ENCODE measurements at regions not wholly inside any gene's neighbourhood (a gene's known extent, or its start where the extent isn't known, plus 50 kb on each side); places are given as distances from the start of the nearest gene placed in this dataset.

- Histone ChIP-seq H3K4me1 (replicated peaks; ENCODE audit: insufficient read depth) (no peaks in the 10 kb centered on the region), H4K20me1 (ENCODE audit: insufficient read depth) (no peaks in the 10 kb centered on the region), H3K36me3 (ENCODE audit: low read depth) (no peaks in the 10 kb centered on the region), H3K27me3 (ENCODE audit: insufficient read depth, low read depth) (no peaks in the 10 kb centered on the region), H3K79me2 (ENCODE audit: low read depth) (no peaks in the 10 kb centered on the region), H3F3A (ENCODE audit: insufficient read depth, low read depth) (no peaks in the 10 kb centered on the region), H3K4me2 (no peak overlapping the region), H3K9me2 (ENCODE audit: insufficient read depth) (no peaks in the 10 kb centered on the region), H2AFZ (no peak overlapping the region), H3K4me3 (no peak overlapping the region), H3K9me3 (ENCODE audit: insufficient read depth, low read depth) (no peaks in the 10 kb centered on the region), H3K27ac (no peak overlapping the region)
- no peak for DNase-seq
- ChIA-PET POLR2A (ENCODE audit: unreplicated experiment) (no interaction called here), CTCF (no interaction called here)
- TF ChIP-seq, protein P1, sequence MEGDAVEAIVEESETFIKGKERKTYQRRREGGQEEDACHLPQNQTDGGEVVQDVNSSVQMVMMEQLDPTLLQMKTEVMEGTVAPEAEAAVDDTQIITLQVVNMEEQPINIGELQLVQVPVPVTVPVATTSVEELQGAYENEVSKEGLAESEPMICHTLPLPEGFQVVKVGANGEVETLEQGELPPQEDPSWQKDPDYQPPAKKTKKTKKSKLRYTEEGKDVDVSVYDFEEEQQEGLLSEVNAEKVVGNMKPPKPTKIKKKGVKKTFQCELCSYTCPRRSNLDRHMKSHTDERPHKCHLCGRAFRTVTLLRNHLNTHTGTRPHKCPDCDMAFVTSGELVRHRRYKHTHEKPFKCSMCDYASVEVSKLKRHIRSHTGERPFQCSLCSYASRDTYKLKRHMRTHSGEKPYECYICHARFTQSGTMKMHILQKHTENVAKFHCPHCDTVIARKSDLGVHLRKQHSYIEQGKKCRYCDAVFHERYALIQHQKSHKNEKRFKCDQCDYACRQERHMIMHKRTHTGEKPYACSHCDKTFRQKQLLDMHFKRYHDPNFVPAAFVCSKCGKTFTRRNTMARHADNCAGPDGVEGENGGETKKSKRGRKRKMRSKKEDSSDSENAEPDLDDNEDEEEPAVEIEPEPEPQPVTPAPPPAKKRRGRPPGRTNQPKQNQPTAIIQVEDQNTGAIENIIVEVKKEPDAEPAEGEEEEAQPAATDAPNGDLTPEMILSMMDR (conservative IDR thresholded peaks at IDR 0.05): no peak
- TF ChIP-seq EZH2 (IDR thresholded peaks at IDR 0.05; ENCODE audit: low read depth): no peak
- no TSS peak for BruUV-seq (replicated peaks)
- intact Hi-C loops (cut with micrococcal nuclease; ENCODE audit: unreplicated experiment): no loop called here
Observed at GRCh38 chrX:82208975-82209374, 1007.1 kb downstream of the SH3BGRL start.

DNA sequence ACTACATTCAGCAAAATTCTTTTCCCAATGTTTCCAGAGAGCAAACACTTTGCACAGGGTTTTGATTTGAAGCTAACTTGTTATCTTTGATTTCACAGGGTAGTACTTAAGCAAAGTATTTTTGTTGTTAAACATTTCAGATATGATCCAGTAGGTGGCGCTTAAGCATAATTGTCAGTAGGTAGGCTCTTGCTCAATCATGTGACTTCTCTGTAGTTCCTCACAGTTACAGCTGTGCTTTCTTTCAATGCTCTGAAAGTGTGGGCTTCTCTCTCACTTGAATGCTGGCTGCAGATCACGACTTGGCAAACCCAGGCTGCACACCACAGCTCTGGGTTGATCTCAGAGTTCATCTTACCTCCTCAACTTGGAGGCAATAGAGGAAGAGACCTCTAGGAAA lies 1016.5 kb downstream of the SH3BGRL start:
- intact Hi-C loops (cut with micrococcal nuclease; ENCODE audit: unreplicated experiment): no loop called here
- DNase-seq: peak in 1 of 2 experiments; percentile 51
- no peaks in the 10 kb centered on the region for H4K20me1 ChIP-seq (ENCODE audit: insufficient read depth)
- POLR2A ChIA-PET (ENCODE audit: unreplicated experiment): no interaction called here
- no peaks in the 10 kb centered on the region; the same call in 1 of the 2 replicates for H3K9me3 ChIP-seq (ENCODE audit: insufficient read depth, low read depth)
- H3K9me2 ChIP-seq (ENCODE audit: insufficient read depth): no peaks in the 10 kb centered on the region
- no TSS peak for BruUV-seq (replicated peaks)
- H3K27ac ChIP-seq: no peak overlapping the region
- no peak overlapping the region for H2AFZ ChIP-seq
- H3K79me2 ChIP-seq (ENCODE audit: low read depth): no peaks in the 10 kb centered on the region
- no peak for TF ChIP-seq EZH2 (IDR thresholded peaks at IDR 0.05; ENCODE audit: low read depth)
- TF ChIP-seq, protein P1 (conservative IDR thresholded peaks at IDR 0.05): peak; percentile 69
- no peaks in the 10 kb centered on the region for H3K36me3 ChIP-seq (ENCODE audit: low read depth)
- CTCF ChIA-PET: no interaction called here
- H3F3A ChIP-seq (ENCODE audit: insufficient read depth, low read depth): no peaks in the 10 kb centered on the region
- no peak overlapping the region for H3K4me2 ChIP-seq
- no peaks in the 10 kb centered on the region for H3K4me1 ChIP-seq (replicated peaks; ENCODE audit: insufficient read depth)
- no peaks in the 10 kb centered on the region for H3K27me3 ChIP-seq (ENCODE audit: insufficient read depth, low read depth)
- no peak overlapping the region for H3K4me3 ChIP-seq

DNA sequence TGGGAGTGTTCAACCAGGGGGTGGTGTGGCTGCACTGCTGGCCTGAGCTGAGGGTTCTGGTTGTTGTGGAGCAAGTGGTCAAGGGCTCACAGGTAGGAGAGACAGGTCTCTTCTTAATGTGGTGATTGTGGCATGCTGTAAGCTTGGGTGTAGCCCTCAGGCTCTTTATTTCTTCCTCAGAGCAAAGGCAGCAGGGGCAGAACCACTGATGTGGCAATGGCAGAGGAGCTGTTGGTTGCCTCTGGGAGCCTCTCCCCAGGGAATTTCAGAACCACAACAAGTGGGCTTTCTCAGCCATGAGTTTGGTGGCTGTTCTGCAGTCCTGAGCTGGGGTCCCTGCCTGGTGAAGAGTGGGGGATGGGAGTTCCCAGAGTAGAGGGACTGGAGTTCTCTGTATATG lies 1017.2 kb downstream of the SH3BGRL start:
- Histone ChIP-seq H3K36me3 (ENCODE audit: low read depth) (no peaks in the 10 kb centered on the region), H2AFZ (no peak overlapping the region), H3K9me2 (ENCODE audit: insufficient read depth) (no peaks in the 10 kb centered on the region), H4K20me1 (ENCODE audit: insufficient read depth) (no peaks in the 10 kb centered on the region), H3K4me1 (replicated peaks; ENCODE audit: insufficient read depth) (no peaks in the 10 kb centered on the region), H3K4me3 (no peak overlapping the region), H3K79me2 (ENCODE audit: low read depth) (no peaks in the 10 kb centered on the region), H3K4me2 (no peak overlapping the region), H3K9me3 (ENCODE audit: insufficient read depth, low read depth) (no peaks in the 10 kb centered on the region; the same call in 1 of the 2 replicates), H3K27me3 (ENCODE audit: insufficient read depth, low read depth) (no peaks in the 10 kb centered on the region), H3F3A (ENCODE audit: insufficient read depth, low read depth) (no peaks in the 10 kb centered on the region), H3K27ac (no peak overlapping the region)
- ChIA-PET CTCF (no interaction called here), POLR2A (ENCODE audit: unreplicated experiment) (no interaction called here)
- intact Hi-C loops (cut with micrococcal nuclease; ENCODE audit: unreplicated experiment): no loop called here
- BruUV-seq (replicated peaks): no TSS peak
- DNase-seq: no peak
- TF ChIP-seq, protein P1 (conservative IDR thresholded peaks at IDR 0.05): no peak
- no peak for TF ChIP-seq EZH2 (IDR thresholded peaks at IDR 0.05; ENCODE audit: low read depth)

All from PC-9 (cell line).